Frontal cortex (tissue), 3 donors: ENCODE measurements at regions not wholly inside any gene's neighbourhood (a gene's known extent, or its start where the extent isn't known, plus 50 kb on each side); places are given as distances from the start of the nearest gene placed in this dataset.

Source experiments
- DNase-seq, 2 donors: peaks; one replicate each; pipeline ENCODE4 v3.0.0; 2012; ENCODE audit warnings: low spot score in 2 of 2
- FAIRE-seq: peaks from 2 replicates; lab custom pipeline; 2012; peaks lifted over from hg19 to GRCh38; lab: Jason Lieb, UNC
- donor health status: control.
- donor health status: control.
- donor health status: control.

DNA sequence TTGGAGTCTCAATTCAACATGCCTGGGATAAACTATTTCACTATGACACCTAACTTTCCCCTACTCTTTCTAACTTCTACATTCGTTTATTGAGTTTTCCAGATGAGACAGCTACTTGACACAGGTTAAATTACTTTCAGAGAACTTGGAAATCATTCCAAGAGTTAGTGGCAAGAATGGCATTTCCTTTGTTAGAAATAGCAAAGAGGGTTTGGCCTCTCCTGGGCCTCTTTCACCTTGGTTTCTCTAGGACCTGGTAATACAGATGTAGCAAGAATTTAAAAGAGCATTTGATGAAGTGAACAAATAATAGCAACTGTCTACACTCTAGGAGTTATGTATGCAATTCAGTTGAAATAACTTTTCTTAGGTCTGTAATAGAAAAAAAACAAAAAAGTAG is 748.9 kb downstream of the MECOM start:
- no peak for DNase-seq

DNA sequence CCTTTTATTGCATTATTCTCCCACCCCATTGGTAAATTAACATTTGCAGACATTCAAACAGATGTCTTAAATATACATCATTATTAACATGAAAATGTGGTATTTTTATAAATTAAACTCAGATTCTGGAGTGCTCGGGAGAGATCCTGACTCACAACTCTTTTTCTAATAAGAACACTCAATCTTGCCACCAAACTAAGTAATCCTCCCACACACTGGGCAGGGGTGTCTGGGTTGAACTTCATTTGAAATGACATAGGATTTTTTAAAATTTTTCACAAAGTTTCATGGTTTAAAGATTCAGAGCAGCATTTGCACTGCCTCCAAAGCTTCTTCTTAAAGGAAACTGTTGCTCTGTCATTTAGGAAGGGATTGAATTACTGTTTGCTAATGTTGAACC is 754.3 kb downstream of the MECOM start:
- DNase-seq, result no peak
- FAIRE-seq, result no peak

More for the DNA sequence above, 748.9 kb downstream of the MECOM start:
- FAIRE-seq, result no peak

DNA sequence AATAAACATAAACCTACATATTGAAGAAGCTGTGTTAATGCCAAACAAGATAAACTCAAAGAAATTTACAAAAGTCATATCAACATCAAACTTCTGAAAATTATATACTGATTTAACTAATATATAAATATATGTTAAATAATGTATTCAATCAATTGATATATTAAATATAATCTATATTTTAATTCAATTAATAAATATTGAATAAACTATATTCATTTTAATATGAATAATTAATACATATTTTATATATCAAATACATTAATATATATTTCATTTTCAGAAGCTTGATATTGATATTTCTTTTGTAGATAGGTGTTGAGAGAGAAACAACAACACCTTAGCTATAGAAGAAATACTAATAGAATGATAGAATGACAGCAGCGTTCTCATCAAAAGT is 768.1 kb downstream of the MECOM start:
- FAIRE-seq, result peak; percentile 98

DNA sequence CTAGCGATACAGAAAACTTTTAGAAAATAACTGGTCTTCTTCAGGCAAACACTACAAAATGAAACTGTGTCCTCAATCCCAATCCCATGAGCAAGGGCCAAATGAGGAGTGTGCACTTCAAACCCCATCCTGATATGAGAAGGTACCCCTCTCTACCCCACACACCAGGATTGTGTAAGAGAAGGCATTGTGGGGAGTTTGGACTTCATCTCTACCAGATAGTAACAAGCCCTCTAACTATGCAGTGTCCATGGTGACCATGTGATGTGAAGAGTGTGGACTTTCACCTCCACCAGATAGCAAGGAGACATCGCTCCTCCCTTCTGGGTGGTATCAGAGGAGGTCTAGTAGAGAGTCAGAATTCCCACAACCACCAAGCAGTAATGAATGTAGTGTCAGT is 769.3 kb downstream of the MECOM start:
- FAIRE-seq, result no peak
- no peak for DNase-seq

More for the DNA sequence above, 768.1 kb downstream of the MECOM start:
- no peak for DNase-seq

DNA sequence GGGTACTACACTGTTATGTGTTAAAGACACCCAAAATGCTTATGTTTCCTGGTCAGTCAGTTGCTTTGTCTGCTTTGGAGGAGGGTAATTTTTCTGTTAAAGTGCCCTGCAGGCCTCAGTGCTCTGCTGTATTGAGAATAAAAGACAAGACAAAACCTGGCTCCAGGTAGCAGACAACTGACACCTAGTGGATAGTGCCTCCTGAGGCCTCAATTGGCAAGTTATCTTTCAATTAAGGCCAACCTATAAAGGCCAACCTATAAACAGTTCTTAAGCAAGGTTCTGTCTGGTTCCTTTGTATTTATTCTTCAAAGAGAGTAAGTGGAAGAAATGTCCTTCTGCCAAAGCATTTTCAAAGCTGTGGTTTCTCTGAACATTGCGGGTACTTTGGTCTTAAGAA is 773.8 kb downstream of the MECOM start:
- no peak for FAIRE-seq
- no peak for DNase-seq

DNA sequence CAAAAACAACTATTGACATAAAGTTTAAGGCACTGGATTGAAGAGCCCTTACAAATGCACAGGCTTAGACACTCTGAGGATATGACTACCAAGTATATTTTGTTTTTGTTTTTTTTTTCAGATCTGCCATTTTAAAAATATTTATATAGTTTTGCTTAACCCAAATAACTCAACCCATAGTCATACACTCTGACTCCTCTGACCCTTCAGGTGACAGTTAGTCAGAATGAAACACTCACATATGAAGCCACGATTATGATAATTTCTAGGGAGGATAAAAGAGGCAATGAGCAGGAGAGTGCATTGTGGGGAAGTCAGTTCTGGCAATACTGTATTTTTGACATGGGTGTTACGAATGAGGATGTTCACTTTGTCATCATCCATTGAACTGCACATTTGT is 774.7 kb downstream of the MECOM start:
- DNase-seq (no peak), FAIRE-seq (no peak)

DNA sequence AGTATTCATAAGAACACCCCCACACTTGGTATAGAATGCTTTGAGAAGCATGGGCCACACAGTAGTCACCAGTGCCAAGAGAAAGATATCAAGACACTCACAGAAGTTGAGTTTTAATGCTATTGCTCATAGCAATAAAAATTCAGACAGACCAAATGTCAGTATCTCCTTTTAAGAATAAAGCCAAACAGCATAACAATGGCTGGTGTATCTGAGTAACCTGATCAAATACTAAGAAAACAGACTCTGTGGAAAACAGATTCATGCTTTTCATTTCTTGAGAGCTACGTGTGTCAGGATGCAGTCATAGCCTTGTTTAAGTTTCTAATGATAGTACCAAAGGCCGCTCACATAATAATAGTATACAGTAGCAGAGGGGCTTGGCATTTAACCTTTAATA is 778.5 kb downstream of the MECOM start:
- no peak for FAIRE-seq
- DNase-seq, result no peak

DNA sequence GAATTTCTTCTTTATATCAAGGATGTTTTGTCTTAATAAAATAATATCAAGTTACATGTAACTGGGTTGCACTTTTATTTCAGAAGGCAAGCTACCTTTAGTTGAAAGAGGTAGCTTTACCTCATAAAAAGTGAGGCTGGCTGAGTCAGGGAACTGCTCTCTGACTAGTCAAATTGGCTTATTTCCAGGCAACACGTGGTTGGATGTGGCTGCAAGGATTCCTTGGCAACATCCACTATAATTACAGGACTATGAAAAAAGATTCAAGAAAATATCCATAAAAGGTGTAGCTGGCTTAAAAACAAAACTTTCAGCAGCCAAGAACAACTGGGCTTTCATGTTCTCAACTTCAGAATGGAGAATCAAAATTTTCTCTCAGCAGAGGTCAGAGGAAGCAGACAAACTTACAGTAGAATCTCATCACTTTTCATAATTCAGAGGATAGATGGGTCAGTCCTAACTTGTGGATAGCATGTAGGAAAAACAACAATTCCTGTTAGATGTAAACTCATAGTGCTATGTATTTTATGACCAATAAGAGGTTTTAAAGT is 779.1 kb downstream of the MECOM start:
- no peak for DNase-seq
- FAIRE-seq, result no peak

DNA sequence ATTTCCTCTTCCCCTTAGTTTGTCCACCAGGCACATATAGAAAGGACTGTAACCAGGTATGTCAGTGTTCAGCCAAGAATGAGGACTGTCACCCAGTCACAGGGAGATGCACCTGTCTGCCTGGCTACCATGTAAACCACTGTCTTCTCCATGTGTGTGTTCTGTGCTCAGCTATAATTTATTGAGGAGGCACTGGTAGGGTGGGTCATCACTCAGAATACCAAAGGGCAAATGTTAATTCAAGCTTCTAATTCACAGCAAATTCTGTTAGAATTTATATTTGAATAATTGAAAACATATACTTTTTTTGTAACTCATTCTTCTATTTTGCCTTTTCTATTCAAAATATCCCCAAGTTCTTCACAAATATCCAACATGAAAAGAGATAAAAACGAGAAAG is 780.4 kb downstream of the MECOM start:
- DNase-seq, result no peak
- no peak for FAIRE-seq

DNA sequence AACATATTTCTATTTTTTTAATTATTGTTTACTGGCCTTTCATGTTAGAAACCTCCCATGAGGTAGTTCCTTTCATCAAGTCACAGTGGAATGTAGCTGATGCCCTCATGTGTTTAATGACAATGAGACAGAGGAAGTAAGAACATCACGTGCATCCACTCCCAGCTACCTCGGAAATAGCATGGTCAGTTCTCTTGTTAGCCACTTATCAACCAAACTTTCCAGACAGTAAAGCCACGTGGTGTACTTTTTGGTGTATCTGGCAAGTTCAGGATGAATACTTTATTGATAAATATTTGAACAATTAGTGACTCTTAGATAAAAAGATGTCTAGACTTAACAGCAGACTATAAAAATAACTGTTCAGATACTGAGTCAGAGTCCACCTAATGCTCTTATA is 781.7 kb downstream of the MECOM start:
- FAIRE-seq, result no peak
- no peak for DNase-seq

DNA sequence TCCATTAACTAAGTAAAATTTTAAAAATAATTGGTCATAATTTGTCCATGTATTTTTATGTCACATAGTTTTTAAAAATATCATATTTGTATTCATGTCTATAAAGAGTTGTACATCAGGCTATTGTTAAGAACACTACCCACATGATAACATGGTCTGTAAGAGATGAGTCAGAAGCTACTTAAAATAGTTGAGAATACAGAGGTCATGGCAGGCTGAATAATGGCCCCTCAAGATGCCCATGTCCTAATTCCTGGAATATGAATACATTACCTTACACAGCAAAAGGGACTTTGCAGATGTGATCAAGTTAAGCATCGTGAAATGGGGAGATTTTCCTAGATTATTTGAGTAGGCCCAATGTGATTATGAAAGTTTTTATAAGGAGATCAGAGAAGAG is 782.9 kb upstream of the GOLIM4 start:
- no peak for FAIRE-seq

DNA sequence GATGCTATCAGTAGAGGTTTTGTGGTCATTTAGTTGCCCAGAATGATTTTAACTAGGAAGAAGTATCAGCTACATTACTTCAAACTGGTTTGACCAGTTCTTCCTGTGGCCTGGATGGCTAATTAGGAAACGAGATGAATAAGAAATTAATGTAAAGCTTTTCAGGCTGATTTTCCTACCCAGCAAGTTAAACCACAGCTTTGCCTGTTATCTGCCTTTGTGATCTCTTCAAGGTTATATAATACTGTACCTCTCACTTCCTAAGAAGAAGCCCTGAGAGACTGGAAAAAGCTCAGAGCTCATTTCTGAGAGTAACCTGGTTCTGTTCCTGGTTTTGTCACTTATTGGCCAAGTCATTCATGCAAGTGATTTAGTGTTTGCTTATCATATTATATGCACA is 782.2 kb upstream of the GOLIM4 start:
- no peak for DNase-seq
- FAIRE-seq, result no peak

More for the DNA sequence above, 782.9 kb upstream of the GOLIM4 start:
- DNase-seq, result no peak

DNA sequence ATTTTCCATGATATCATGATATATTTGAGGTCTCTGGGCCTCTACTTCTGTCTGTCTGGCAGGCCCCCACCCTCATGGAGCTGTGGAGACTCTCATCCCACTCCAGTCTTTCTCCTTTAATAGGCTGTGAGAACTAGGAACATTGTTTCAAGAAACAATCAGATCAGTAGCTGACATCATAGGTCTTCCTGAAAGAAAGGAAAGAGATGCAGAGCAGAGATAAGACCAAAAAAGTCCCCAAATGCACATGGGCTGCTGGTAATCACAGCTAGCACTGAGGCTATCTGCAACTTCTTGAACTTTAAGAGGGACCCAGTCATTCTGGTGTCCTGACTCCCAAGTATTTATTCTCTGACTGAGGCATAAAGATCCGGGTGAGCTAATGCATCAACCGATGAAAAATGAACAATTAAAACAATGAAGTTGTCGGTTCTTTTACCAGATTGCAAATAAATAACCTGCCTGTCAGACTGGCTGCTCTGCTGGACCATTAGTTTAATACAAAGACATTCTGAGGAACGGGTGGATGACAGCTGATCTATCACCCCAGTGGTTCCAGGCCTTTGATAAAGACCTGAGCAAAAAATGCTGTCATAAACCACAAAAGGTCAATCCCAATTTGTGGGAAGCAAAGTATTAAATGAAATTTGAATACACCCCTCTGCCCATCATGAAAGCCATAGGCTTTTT is 780.8 kb upstream of the GOLIM4 start:
- DNase-seq (no peak), FAIRE-seq (no peak)

DNA sequence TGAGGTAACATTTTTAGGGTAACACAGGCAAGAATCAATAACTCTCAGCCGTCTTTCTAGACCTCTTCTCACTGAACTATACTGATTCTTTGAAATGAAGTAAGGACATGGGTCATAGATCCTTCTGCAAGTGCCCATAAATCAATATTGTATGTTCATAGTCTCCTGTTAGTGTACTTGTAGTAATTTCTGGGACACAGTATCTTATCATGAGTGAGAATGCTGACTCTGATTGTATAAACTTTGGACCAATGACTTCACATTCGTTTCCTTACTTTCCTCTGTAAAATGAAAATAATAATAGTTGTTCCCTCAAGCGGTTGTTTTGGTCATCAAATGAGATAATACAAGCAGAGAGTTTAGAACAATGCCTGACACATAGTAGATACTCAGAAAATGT is 777.1 kb upstream of the GOLIM4 start:
- FAIRE-seq (no peak), DNase-seq (no peak)

DNA sequence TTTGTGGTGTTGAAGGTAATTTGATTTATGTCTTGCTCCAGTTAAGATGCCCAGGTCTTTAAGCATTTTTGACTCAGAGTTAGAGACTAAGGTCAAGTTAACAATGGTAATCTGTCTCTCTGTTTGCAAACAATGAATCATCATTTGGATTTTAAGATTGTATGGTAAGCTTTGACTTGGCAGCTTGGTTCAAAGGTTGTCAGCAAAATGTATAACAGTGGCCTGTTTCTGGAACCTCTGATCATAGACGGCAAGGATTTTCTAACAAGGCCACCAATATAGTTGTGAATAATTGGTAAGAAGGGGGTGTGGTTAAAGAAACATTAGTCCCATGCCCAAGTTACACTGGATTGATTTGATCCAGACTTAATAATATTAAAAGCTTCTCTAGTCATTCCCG is 775.2 kb upstream of the GOLIM4 start:
- no peak for DNase-seq
- FAIRE-seq, result no peak

DNA sequence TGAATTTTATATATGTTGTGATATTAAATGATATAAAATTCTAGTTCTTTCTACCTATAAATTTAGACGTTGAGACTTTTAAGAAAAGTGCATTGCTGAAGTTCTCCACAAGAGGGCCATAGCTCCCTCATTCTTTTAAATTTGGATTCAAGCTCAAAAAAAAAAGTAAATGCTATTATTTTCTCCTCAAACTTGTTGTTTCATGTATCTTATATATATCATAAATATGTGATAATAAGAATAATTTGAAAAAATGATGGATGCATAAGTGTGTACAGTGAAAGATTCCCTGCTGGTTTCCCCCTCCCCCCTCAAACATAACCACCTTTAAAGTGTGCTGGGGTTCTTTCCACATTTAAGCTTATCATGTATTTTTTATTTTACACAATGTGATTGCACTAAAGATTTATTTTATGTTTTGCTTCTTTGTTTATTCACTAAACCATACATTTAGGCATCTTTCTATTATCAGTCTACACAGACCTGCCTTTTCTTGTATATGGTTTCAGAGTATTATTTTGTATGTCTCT is 769.4 kb upstream of the GOLIM4 start:
- DNase-seq, result no peak
- peak; percentile 68 for FAIRE-seq

DNA sequence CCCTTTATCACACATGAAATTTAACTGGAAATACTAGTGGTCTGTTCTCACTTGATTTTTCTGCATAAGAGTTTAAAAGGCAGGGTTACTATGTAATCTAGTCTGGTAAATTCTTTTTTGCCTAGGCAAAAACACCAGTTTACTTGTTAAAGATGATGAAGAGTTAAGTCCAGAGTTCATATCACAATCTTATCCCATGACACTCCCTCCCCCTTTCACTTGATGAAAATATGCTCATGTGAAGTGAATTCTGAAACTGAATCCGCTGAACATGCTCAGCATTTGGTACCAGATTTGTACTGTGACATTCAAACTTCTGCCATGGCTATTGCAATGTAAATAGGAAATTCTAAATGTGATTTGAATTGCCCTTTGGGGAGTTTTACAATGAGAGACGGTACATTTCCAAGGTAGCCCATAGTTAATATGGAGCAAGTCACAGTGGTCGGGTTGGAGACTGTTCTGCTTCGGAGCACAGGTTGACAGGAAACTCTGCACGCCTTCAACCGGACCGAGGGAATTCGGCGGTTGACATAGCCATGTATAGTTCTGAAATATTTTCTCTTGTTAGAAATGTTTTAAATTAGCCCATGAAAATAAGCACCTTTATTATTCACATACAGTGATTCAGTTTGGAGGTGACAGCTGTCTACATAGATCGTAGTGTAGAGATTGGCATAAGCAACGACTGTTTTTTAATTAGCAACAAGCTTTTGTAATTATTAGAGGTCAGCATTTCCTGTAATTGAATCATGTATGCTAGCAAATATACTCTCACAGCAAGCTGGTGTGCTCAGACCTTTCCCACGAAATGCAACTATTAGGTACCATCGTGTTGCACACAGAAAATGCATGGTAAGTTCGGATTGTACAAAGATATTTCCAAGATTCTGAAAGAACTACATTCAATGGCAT is 768.6 kb upstream of the GOLIM4 start:
- FAIRE-seq (no peak), DNase-seq (no peak)

DNA sequence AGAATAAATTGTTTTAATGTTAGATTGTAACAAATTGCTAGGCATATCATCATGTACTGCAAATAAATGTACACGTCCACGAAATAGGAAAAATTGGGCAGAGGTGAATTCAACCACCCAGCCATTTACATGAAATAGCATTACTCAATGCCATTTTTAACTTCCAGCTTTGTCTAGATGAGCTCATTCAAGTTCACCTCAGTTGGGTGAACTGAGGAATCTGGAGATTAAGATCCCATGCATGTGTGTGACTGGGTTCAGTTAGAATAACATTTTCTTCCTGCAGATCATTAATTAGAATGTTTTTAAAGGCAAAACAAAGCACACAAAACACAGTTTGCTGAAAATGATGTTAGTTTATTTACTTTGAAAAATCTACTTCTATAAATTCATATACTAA is 767.8 kb upstream of the GOLIM4 start:
- no peak for DNase-seq
- no peak for FAIRE-seq

DNA sequence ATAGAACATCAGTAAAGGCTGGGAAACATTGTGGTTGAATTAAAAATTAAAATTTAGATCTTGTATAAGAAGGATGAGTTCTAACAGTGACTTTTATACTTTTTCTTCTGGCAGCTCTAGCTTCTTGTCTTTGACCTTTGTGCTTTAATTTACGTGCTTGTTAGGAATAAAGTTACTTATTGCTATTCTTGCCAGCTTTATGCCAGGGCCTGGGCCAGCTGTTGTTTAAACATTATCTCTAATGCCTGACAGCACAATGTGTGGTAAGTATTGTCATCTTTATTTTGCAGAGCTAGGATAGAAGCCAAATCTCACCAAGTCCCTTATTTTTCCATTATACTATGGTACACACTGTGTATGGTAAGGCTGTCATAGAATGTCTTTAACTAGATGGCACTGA is 766.7 kb upstream of the GOLIM4 start:
- FAIRE-seq, result no peak
- DNase-seq, result no peak

DNA sequence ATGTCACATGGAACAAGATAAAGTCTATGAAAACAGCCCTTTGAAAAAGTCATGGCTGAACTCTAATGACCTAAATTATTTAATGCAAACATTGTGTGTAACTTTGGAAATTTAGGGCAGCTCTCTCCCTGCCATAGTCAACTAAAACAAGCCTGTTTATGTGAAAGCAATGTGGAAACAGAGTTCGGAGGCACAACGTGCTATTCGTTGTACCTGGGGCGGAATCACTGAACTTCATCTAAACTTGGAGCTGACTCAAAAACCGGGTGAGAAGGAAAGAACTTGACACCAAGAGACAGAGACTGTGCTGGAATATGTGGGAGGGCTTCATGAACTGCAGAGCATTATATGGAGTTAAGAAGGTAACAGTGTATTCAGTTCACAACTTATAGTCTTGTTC is 764.9 kb upstream of the GOLIM4 start:
- FAIRE-seq (no peak), DNase-seq (no peak)

DNA sequence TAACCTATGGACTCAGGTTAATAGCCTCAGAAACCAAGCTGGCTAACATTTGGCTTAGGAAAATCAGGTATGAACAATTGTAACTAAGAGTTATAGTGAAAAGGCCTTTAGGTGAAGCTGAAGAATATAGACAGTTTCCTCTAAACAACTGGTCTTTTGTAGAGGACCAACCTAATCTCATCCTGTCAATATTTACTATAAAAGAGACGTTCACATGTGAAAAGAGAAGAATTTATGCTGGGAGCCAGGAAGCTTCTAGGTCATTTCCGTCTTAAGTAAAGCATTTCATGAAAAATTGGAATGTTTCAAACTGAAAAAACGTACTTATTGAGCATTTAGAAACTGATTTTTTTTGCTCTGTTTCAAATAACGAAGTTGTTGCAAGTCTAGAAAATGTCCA is 764.3 kb upstream of the GOLIM4 start:
- no peak for DNase-seq
- FAIRE-seq, result no peak
